H1 (cell line): ENCODE measurements at regions not wholly inside any gene's neighbourhood (a gene's known extent, or its start where the extent isn't known, plus 50 kb on each side); places are given as distances from the start of the nearest gene placed in this dataset.

Experiments
- CTCF ChIA-PET: fragments of 300-600 bp; sonication (Branson Sonifier 250); formaldehyde crosslinking; loops from one replicate; lab custom pipeline; 2021; ENCODE audit not compliant: partially characterized antibody; lab: Charles Lee
- POLR2A ChIA-PET: fragments of 300-600 bp; sonication (Branson Sonifier 250); formaldehyde crosslinking; loops from one replicate; lab custom pipeline; 2021; ENCODE audit warnings: inconsistent platforms; ENCODE audit not compliant: partially characterized antibody; lab: Charles Lee
- DNase-seq, 2 experiments: peaks; one replicate each; pipeline versions ENCODE4 v3.0.0 to v3.0.0-alpha.2; 2010 to 2022; ENCODE audit warnings: low spot score in 2 of 2, low read depth in 1 of 2, mixed read lengths in 1 of 2
- FAIRE-seq: peaks from 2 replicates; lab custom pipeline; 2011; peaks lifted over from hg19 to GRCh38; lab: Jason Lieb, UNC
- H2AFZ ChIP-seq: 2 replicates; pipeline ENCODE4 v1.8.1; 2012; ENCODE audit warnings: low read length, inconsistent platforms
- H2AK5ac ChIP-seq: 2 replicates; pipeline ENCODE4 v1.6.1; 2013; ENCODE audit warnings: low read depth, low read length
- H2BK120ac ChIP-seq: replicated peaks from 2 replicates; pipeline ENCODE3; 2013; ENCODE audit warnings: low read depth, low read length, inconsistent platforms
- H2BK12ac ChIP-seq: 2 replicates; pipeline ENCODE4 v1.6.1; 2013; ENCODE audit warnings: low read depth, low read length
- H2BK15ac ChIP-seq: 2 replicates; pipeline ENCODE4 v1.6.1; 2013; ENCODE audit warnings: low read length
- H2BK20ac ChIP-seq: 2 replicates; pipeline ENCODE4 v1.6.1; 2013; ENCODE audit warnings: low read length
- H2BK5ac ChIP-seq: 2 replicates; pipeline ENCODE4 v1.6.1; 2013; ENCODE audit warnings: low read depth, low read length
- H3K14ac ChIP-seq: 2 replicates; pipeline ENCODE4 v1.6.1; 2013; ENCODE audit warnings: inconsistent platforms; ENCODE audit not compliant: insufficient read length
- H3K18ac ChIP-seq: 2 replicates; pipeline ENCODE4 v1.6.1; 2013; ENCODE audit warnings: low read length; ENCODE audit errors: extremely low read depth
- H3K23ac ChIP-seq: 2 replicates; pipeline ENCODE4 v1.6.1; 2013; ENCODE audit warnings: inconsistent platforms; ENCODE audit not compliant: insufficient read length
- H3K23me2 ChIP-seq: 2 replicates; pipeline ENCODE4 v1.6.1; 2013; ENCODE audit warnings: low read depth, low read length
- H3K27ac ChIP-seq: 2 replicates; pipeline ENCODE4 v1.6.1; 2011; ENCODE audit warnings: low read depth, low read length, inconsistent platforms
- H3K27me3 ChIP-seq, 4 experiments: replicated peaks in 1 of 4; 1 replicate in 1 of 4; 2 replicates in 3 of 4; pipeline versions ENCODE4 v1.6.1 to v1.8.1; 2011 to 2013; ENCODE audit warnings: low read length in 3 of 4, mild to moderate bottlenecking in 3 of 4, inconsistent platforms in 2 of 4, mixed read lengths in 2 of 4, moderate library complexity in 1 of 4; ENCODE audit not compliant: control insufficient read depth in 3 of 4, insufficient read depth in 3 of 4; ENCODE audit errors: extremely low read depth in 1 of 4
- H3K36me3 ChIP-seq, 4 experiments: 2 replicates each; pipeline versions ENCODE4 v1.6.1 to v1.8.1; 2011 to 2013; ENCODE audit warnings: mild to moderate bottlenecking in 4 of 4, low read length in 3 of 4, moderate library complexity in 2 of 4, control low read depth in 1 of 4, inconsistent platforms in 1 of 4; ENCODE audit not compliant: insufficient read depth in 4 of 4, control insufficient read depth in 2 of 4
- H3K4ac ChIP-seq: replicated peaks from 2 replicates; pipeline ENCODE3; 2013; ENCODE audit warnings: low read length, low read depth, mixed read lengths, inconsistent platforms; ENCODE audit not compliant: insufficient read length
- H3K4me1 ChIP-seq, 4 experiments: replicated peaks in 1 of 4; 1 replicate in 1 of 4; 2 replicates in 3 of 4; pipeline versions ENCODE4 v1.6.1 to v1.8.1; 2011 to 2013; ENCODE audit warnings: low read length in 3 of 4, inconsistent platforms in 2 of 4, mixed read lengths in 1 of 4; ENCODE audit not compliant: insufficient read depth in 4 of 4, control insufficient read depth in 3 of 4
- H3K4me2 ChIP-seq, 2 experiments: 2 replicates each; pipeline versions ENCODE4 v1.6.1 to v1.8.1; 2011 to 2013; ENCODE audit warnings: low read depth in 2 of 2, low read length in 2 of 2, control low read depth in 1 of 2, inconsistent platforms in 1 of 2, mild to moderate bottlenecking in 1 of 2; ENCODE audit not compliant: insufficient read depth in 1 of 2
- H3K4me3 ChIP-seq, 4 experiments: fragments of 200-600, 300-600 bp in 1 of 4; sonication (generic), shearing (Covaris generic), sonication (Bioruptor Twin) in 1 of 4; 2 replicates each; pipeline versions ENCODE4 v1.5.1 to v1.8.1; 2011 to 2016; ENCODE audit warnings: low read length in 4 of 4, low read depth in 3 of 4, control low read depth in 2 of 4, inconsistent platforms in 2 of 4, mild to moderate bottlenecking in 2 of 4, mixed read lengths in 1 of 4, moderate library complexity in 1 of 4; ENCODE audit not compliant: insufficient read depth in 2 of 4; ENCODE audit errors: extremely low read depth in 1 of 4
- H3K56ac ChIP-seq: replicated peaks from 2 replicates; pipeline ENCODE3; 2013; ENCODE audit warnings: low read depth, mild to moderate bottlenecking, mixed read lengths, low read length, inconsistent platforms; ENCODE audit not compliant: insufficient read length
- H3K79me1 ChIP-seq: 2 replicates; pipeline ENCODE4 v1.6.1; 2013; ENCODE audit warnings: low read depth, low read length, control low read depth
- H3K79me2 ChIP-seq, 2 experiments: 2 replicates each; pipeline versions ENCODE4 v1.6.1 to v1.8.1; 2012 to 2013; ENCODE audit warnings: low read length in 2 of 2, mild to moderate bottlenecking in 2 of 2, inconsistent platforms in 1 of 2; ENCODE audit not compliant: insufficient read depth in 2 of 2, control insufficient read depth in 1 of 2
- H3K9ac ChIP-seq, 4 experiments: replicated peaks in 1 of 4; 1 replicate in 1 of 4; 2 replicates in 3 of 4; pipeline versions ENCODE4 v1.6.1 to v1.8.1; 2011 to 2013; ENCODE audit warnings: low read depth in 3 of 4, low read length in 3 of 4, control low read depth in 2 of 4, mild to moderate bottlenecking in 2 of 4, moderate library complexity in 2 of 4, inconsistent platforms in 1 of 4; ENCODE audit errors: extremely low read depth in 1 of 4
- H3K9me3 ChIP-seq, 2 experiments: 2 replicates each; pipeline versions ENCODE4 v1.6.1 to v1.8.1; 2012 to 2013; ENCODE audit warnings: mild to moderate bottlenecking in 2 of 2, moderate library complexity in 2 of 2, control low read depth in 1 of 2, inconsistent platforms in 1 of 2, low read depth in 1 of 2, low read length in 1 of 2, mixed read lengths in 1 of 2; ENCODE audit not compliant: insufficient read depth in 2 of 2
- H4K20me1 ChIP-seq, 2 experiments: replicated peaks in 1 of 2; 2 replicates each; pipeline versions ENCODE3 to v1.8.1; 2011 to 2013; ENCODE audit warnings: inconsistent platforms in 2 of 2, low read length in 2 of 2, mild to moderate bottlenecking in 1 of 2; ENCODE audit not compliant: insufficient read depth in 2 of 2, control insufficient read depth in 1 of 2
- H4K5ac ChIP-seq: 2 replicates; pipeline ENCODE4 v1.6.1; 2013; ENCODE audit warnings: low read length, low read depth, mixed read lengths, inconsistent platforms; ENCODE audit not compliant: insufficient read length
- H4K8ac ChIP-seq: 2 replicates; pipeline ENCODE4 v1.8.0; 2013; ENCODE audit warnings: mild to moderate bottlenecking, moderate library complexity, low read length, inconsistent platforms; ENCODE audit not compliant: insufficient read depth; ENCODE audit errors: extremely low read depth
- H4K91ac ChIP-seq: replicated peaks from 2 replicates; pipeline ENCODE3; 2013; ENCODE audit warnings: low read length, mixed read lengths, inconsistent platforms; ENCODE audit not compliant: insufficient read length
- CBX5 ChIP-seq: fragments of 300-800, 300-1000 bp; sonication (generic); IDR thresholded peaks from 2 replicates; pipeline ENCODE4 v1.7.1; 2016; ENCODE audit warnings: antibody characterized with exemption, low read length, low read depth
- CBX8 ChIP-seq: fragments of 300-800, 300-1000 bp; sonication (generic); IDR thresholded peaks from 2 replicates; pipeline ENCODE4 v1.7.1; 2016; ENCODE audit warnings: low read depth, low read length, borderline replicate concordance
- CHD1 ChIP-seq: IDR thresholded peaks from 2 replicates; pipeline ENCODE4 v1.6.1; 2012; ENCODE audit warnings: low read depth, low read length, improper control_type of control experiment
- PHF8 ChIP-seq: fragments of 200-600 bp; sonication (generic); conservative IDR thresholded peaks from 2 replicates; pipeline ENCODE4 v1.7.1; 2012; ENCODE audit warnings: low read depth, mild to moderate bottlenecking, inconsistent platforms, low read length, moderate library complexity
- SRF ChIP-seq: IDR thresholded peaks from 2 replicates; pipeline ENCODE4 v1.6.1; 2011; ENCODE audit warnings: mild to moderate bottlenecking, low read depth, low read length, moderate library complexity
- WGBS, 2 experiments: shearing (Covaris generic) in 1 of 2; methylation state at CpG; one replicate each; pipeline versions ENCODE4 v1.1.6 to v1.1.7; 2013 to 2015; ENCODE audit warnings: low lambda C conversion rate in 2 of 2, mixed read lengths in 2 of 2, inconsistent platforms in 1 of 2, low coverage in 1 of 2, missing lambda C conversion rate in 1 of 2; ENCODE audit not compliant: insufficient replicate concordance in 2 of 2, insufficient coverage in 1 of 2, insufficient read length in 1 of 2; ENCODE audit errors: extremely low coverage in 1 of 2, missing lambda C conversion rate in 1 of 2; 5-methylcytosine and 5-hydroxymethylcytosine counted together
- TF ChIP-seq, protein P1 (sequence below): IDR thresholded peaks from 2 replicates; pipeline ENCODE4 v1.6.1; 2011; ENCODE audit warnings: low read depth, mild to moderate bottlenecking, low read length; ENCODE audit not compliant: insufficient read depth

DNA sequence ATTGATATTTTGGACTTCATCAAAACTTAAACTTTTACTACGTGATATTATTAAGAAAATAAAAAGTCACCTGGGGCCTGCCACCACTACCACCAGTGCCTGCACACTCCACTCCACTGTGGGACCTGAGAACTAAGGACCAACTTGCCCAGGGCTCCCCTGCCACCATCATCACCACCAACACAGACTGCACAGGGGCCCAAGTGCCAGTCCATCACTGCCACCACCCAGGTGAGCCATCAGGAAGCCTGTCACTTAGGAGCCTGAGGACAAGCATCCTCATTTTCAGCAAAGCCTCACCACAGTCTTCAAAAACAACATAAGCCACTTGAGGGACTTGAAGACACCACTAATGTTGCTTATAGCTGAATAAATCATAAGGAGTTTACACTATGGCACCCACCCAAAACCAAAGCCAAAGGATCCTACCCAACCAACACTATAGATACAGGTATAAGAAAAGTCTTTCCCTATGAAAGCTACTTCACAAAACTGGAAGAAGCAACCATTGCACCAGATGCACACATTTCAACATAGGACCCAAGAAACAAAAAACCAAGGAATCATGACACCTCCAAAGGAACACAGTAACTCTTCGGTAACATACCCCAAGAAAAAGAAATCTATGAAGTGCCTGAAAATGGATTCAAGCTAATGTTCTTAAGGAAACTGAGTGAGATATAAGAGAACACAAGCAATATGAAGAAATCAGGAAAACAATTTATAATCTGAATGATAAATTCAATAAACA is 73.6 kb upstream of the GNAZ start:
- Histone ChIP-seq H3K9me3 (peaks cover 16 to 22% of the 10 kb centered on the region in 2 experiments), H2BK5ac (no peak overlapping the region), H3K36me3 (no peaks in the 10 kb centered on the region), H4K20me1 (no peaks in the 10 kb centered on the region), H3K4me1 (no peaks in the 10 kb centered on the region), H4K5ac (no peak overlapping the region), H3K18ac (no peak overlapping the region), H3K4ac (no peak overlapping the region), H3K79me2 (no peaks in the 10 kb centered on the region), H3K27ac (no peak overlapping the region), H2BK15ac (no peak overlapping the region), H2AFZ (no peak overlapping the region), H3K4me3 (no peak overlapping the region), H2BK120ac (no peak overlapping the region), H3K79me1 (no peaks in the 10 kb centered on the region), H3K14ac (no peak overlapping the region), H3K23me2 (no peaks in the 10 kb centered on the region), H3K4me2 (no peak overlapping the region), H2BK12ac (no peak overlapping the region), H2AK5ac (no peak overlapping the region), H2BK20ac (no peak overlapping the region), H3K23ac (no peak overlapping the region), H3K27me3 (peaks cover 0 to 4% (median 2%) of the 10 kb centered on the region in 4 experiments; a peak in 3 of 7 replicates), H4K8ac (no peak overlapping the region), H3K9ac (no peak overlapping the region), H4K91ac (no peak overlapping the region), H3K56ac (no peak overlapping the region)
- ChIA-PET CTCF (interaction anchor here (1.0 kb wide), 1 partner anchor 37 kb away, joined by 3 read pairs; no protein-coding TSS in a partner anchor), POLR2A (no interaction called here)
- FAIRE-seq = no peak
- TF ChIP-seq SRF (no peak), PHF8 (no peak), CBX8 (no peak), CBX5 (no peak), CHD1 (no peak)
- TF ChIP-seq, protein P1, sequence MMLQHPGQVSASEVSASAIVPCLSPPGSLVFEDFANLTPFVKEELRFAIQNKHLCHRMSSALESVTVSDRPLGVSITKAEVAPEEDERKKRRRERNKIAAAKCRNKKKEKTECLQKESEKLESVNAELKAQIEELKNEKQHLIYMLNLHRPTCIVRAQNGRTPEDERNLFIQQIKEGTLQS = no peak
- 73% methylated on average over 2 of the region's 2 CpGs; no CpG with 5 or more reads in 1 of the 2 experiments for WGBS, 2 experiments
- DNase-seq = no peak
